DOHH2 (cell line): ENCODE measurements at regions not wholly inside any gene's neighbourhood (a gene's known extent, or its start where the extent isn't known, plus 50 kb on each side); places are given as distances from the start of the nearest gene placed in this dataset.

Experiments used
- EZH2phosphoT487 ChIP-seq: fragments of 200-600 bp; sonication (generic); IDR thresholded peaks from 2 replicates; pipeline ENCODE4 v1.6.1; 2017; ENCODE audit warnings: borderline replicate concordance, mild to moderate bottlenecking, antibody characterized with exemption, low read length, moderate library complexity, mixed read lengths
- TF ChIP-seq, protein P1 (sequence below): fragments of 200-600 bp; sonication (generic); IDR thresholded peaks from one replicate; pipeline ENCODE4 v1.5.1; 2014; ENCODE audit warnings: antibody characterized with exemption, mild to moderate bottlenecking, low read depth, low read length; ENCODE audit not compliant: poor library complexity, severe bottlenecking

- TF ChIP-seq, protein P1, sequence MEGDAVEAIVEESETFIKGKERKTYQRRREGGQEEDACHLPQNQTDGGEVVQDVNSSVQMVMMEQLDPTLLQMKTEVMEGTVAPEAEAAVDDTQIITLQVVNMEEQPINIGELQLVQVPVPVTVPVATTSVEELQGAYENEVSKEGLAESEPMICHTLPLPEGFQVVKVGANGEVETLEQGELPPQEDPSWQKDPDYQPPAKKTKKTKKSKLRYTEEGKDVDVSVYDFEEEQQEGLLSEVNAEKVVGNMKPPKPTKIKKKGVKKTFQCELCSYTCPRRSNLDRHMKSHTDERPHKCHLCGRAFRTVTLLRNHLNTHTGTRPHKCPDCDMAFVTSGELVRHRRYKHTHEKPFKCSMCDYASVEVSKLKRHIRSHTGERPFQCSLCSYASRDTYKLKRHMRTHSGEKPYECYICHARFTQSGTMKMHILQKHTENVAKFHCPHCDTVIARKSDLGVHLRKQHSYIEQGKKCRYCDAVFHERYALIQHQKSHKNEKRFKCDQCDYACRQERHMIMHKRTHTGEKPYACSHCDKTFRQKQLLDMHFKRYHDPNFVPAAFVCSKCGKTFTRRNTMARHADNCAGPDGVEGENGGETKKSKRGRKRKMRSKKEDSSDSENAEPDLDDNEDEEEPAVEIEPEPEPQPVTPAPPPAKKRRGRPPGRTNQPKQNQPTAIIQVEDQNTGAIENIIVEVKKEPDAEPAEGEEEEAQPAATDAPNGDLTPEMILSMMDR: no peak
- no peak for TF ChIP-seq EZH2phosphoT487
Measured at GRCh38 chr3:87161417-87161816, 65.7 kb upstream of the CHMP2B start.
